WTC11 (cell line): ENCODE measurements at regions not wholly inside any gene's neighbourhood (a gene's known extent, or its start where the extent isn't known, plus 50 kb on each side); places are given as distances from the start of the nearest gene placed in this dataset.

Experiments used
- ATAC-seq: fragments of 200-7000 bp; cut with Tn5 transposase; 2 replicates; pipeline ENCODE4 v1.10.0; 2021; ENCODE audit warnings: mild to moderate bottlenecking, moderate library complexity
- CTCF ChIA-PET: fragments of 300-600 bp; sonication (Branson Sonifier 250); formaldehyde crosslinking; loops from one replicate; lab custom pipeline; 2021; ENCODE audit warnings: antibody characterized with exemption; lab: Charles Lee
- POLR2A ChIA-PET: fragments of 350-600 bp; sonication (Branson Sonifier 250); formaldehyde crosslinking; loops from one replicate; lab custom pipeline; 2021; ENCODE audit warnings: antibody characterized with exemption; lab: Charles Lee
- DNase-seq: peaks from one replicate; pipeline ENCODE4 v3.0.0; 2021; ENCODE audit warnings: low spot score
- H3K27ac Mint-ChIP-seq: 2 replicates; pipeline ENCODE4 v1.8.0; 2021; ENCODE audit warnings: mixed read lengths
- H3K27me3 Mint-ChIP-seq: 2 replicates; pipeline ENCODE4 v1.8.0; 2021; ENCODE audit warnings: low read depth, mild to moderate bottlenecking, moderate library complexity, mixed read lengths
- H3K36me3 Mint-ChIP-seq: 2 replicates; pipeline ENCODE4 v1.8.0; 2021; ENCODE audit warnings: mixed read lengths
- H3K4me1 Mint-ChIP-seq: 2 replicates; pipeline ENCODE4 v1.8.0; 2022; ENCODE audit warnings: mixed read lengths
- H3K4me3 Mint-ChIP-seq: 2 replicates; pipeline ENCODE4 v1.8.0; 2021; ENCODE audit warnings: mild to moderate bottlenecking, moderate library complexity, mixed read lengths
- H3K9me3 Mint-ChIP-seq: 2 replicates; pipeline ENCODE4 v1.8.0; 2021; ENCODE audit warnings: mixed read lengths
- CBFB ChIP-seq: sonication (generic); formaldehyde crosslinking; IDR thresholded peaks from 2 replicates; pipeline ENCODE4 v1.8.1; 2022; ENCODE audit warnings: mild to moderate bottlenecking, low read depth, missing genetic modification reagents
- E2F1 ChIP-seq: sonication (generic); formaldehyde crosslinking; IDR thresholded peaks from 2 replicates; pipeline ENCODE4 v1.8.0; 2022; ENCODE audit warnings: mild to moderate bottlenecking, missing genetic modification reagents
- E2F5 ChIP-seq: sonication (generic); formaldehyde crosslinking; IDR thresholded peaks from 2 replicates; pipeline ENCODE4 v1.8.1; 2022; ENCODE audit warnings: mild to moderate bottlenecking, moderate library complexity, missing genetic modification reagents
- ERG ChIP-seq: fragments of 250-450 bp; sonication (Bioruptor Pico); IDR thresholded peaks from 2 replicates; pipeline ENCODE4 v1.8.0; 2021; ENCODE audit warnings: mild to moderate bottlenecking
- FOXP4 ChIP-seq: sonication (generic); formaldehyde crosslinking; IDR thresholded peaks from 2 replicates; pipeline ENCODE4 v1.8.0; 2022; ENCODE audit warnings: mild to moderate bottlenecking, missing genetic modification reagents
- GTF2I ChIP-seq: fragments of 250-450 bp; sonication (Bioruptor Pico); conservative IDR thresholded peaks from 2 replicates; pipeline ENCODE4 v1.4.0; 2021; ENCODE audit warnings: mild to moderate bottlenecking
- HMGA2 ChIP-seq: fragments of 250-450 bp; sonication (Bioruptor Pico); IDR thresholded peaks from 2 replicates; pipeline ENCODE4 v1.4.0; 2021; ENCODE audit warnings: mild to moderate bottlenecking, moderate library complexity
- HMGXB4 ChIP-seq: sonication (generic); formaldehyde crosslinking; IDR thresholded peaks from 2 replicates; pipeline ENCODE4 v1.8.1; 2023; ENCODE audit warnings: mild to moderate bottlenecking, moderate library complexity, missing genetic modification reagents
- MLX ChIP-seq: sonication (generic); formaldehyde crosslinking; IDR thresholded peaks from 2 replicates; pipeline ENCODE4 v1.8.1; 2023; ENCODE audit warnings: mild to moderate bottlenecking, missing genetic modification reagents, moderate library complexity
- NFATC4 ChIP-seq: fragments of 250-450 bp; sonication (Bioruptor Pico); IDR thresholded peaks from 2 replicates; pipeline ENCODE4 v1.9.0; 2021; ENCODE audit warnings: mild to moderate bottlenecking
- NFE2L1 ChIP-seq: sonication (generic); formaldehyde crosslinking; IDR thresholded peaks from 2 replicates; pipeline ENCODE4 v1.8.1; 2023; ENCODE audit warnings: missing genetic modification reagents
- NR3C1 ChIP-seq: sonication (generic); formaldehyde crosslinking; conservative IDR thresholded peaks from 2 replicates; pipeline ENCODE4 v1.8.1; 2023; ENCODE audit warnings: low read depth, mild to moderate bottlenecking, missing genetic modification reagents
- PRDM15 ChIP-seq: sonication (generic); formaldehyde crosslinking; IDR thresholded peaks from 2 replicates; pipeline ENCODE4 v1.8.0; 2022; ENCODE audit warnings: missing genetic modification reagents
- RELA ChIP-seq: sonication (generic); formaldehyde crosslinking; IDR thresholded peaks from 2 replicates; pipeline ENCODE4 v1.8.1; 2022; ENCODE audit warnings: missing genetic modification reagents, mild to moderate bottlenecking, borderline replicate concordance
- SOX15 ChIP-seq: fragments of 250-450 bp; sonication (Bioruptor Pico); IDR thresholded peaks from 2 replicates; pipeline ENCODE4 v1.9.0; 2021; ENCODE audit warnings: mild to moderate bottlenecking
- STAT6 ChIP-seq: sonication (generic); formaldehyde crosslinking; conservative IDR thresholded peaks from 2 replicates; pipeline ENCODE4 v1.8.1; 2023; ENCODE audit warnings: mild to moderate bottlenecking, low read depth, missing genetic modification reagents, moderate library complexity
- TCF7 ChIP-seq: sonication (generic); formaldehyde crosslinking; IDR thresholded peaks from 2 replicates; pipeline ENCODE4 v1.8.0; 2022; ENCODE audit warnings: mild to moderate bottlenecking, low read depth, missing genetic modification reagents, moderate library complexity
- TEAD1 ChIP-seq: sonication (generic); formaldehyde crosslinking; IDR thresholded peaks from 2 replicates; pipeline ENCODE4 v1.8.0; 2022; ENCODE audit warnings: mild to moderate bottlenecking, missing genetic modification reagents
- ZNF121 ChIP-seq: sonication (generic); formaldehyde crosslinking; IDR thresholded peaks from 2 replicates; pipeline ENCODE4 v1.8.0; 2023; ENCODE audit warnings: missing genetic modification reagents
- ZNF232 ChIP-seq: sonication (generic); formaldehyde crosslinking; IDR thresholded peaks from 2 replicates; pipeline ENCODE4 v1.8.0; 2022; ENCODE audit warnings: mild to moderate bottlenecking, missing genetic modification reagents
- ZNF671 ChIP-seq: fragments of 250-450 bp; sonication (Bioruptor Pico); IDR thresholded peaks from 2 replicates; pipeline ENCODE4 v1.8.0; 2021; ENCODE audit warnings: mild to moderate bottlenecking

- no peak for TF ChIP-seq E2F5 (CRISPR knock-in tag)
- TF ChIP-seq E2F1 (CRISPR knock-in tag), result no peak
- no peak for TF ChIP-seq NR3C1 (CRISPR knock-in tag)
These were observed 317.2 kb upstream of the CDYL start (continued) for GRCh38 chr6:4459032-4459431.

- TF ChIP-seq MLX (CRISPR knock-in tag), result no peak
- no peak for TF ChIP-seq RELA (CRISPR knock-in tag)
- TF ChIP-seq TEAD1 (CRISPR knock-in tag), result no peak
- TF ChIP-seq FOXP4 (CRISPR knock-in tag), result no peak
- TF ChIP-seq NFATC4 (CRISPR knock-in tag), result no peak
- TF ChIP-seq SOX15, result no peak
- TF ChIP-seq TCF7 (CRISPR knock-in tag), result no peak
- no peak for TF ChIP-seq ERG (CRISPR knock-in tag)
- no peak for TF ChIP-seq NFE2L1 (CRISPR knock-in tag)
- no peak for TF ChIP-seq HMGA2 (CRISPR knock-in tag)
- no peak for TF ChIP-seq PRDM15 (CRISPR knock-in tag)
- no peak for TF ChIP-seq CBFB (CRISPR knock-in tag)
- no peak for TF ChIP-seq ZNF121 (CRISPR knock-in tag)
- no peak for TF ChIP-seq HMGXB4
- TF ChIP-seq ZNF232 (CRISPR knock-in tag), result no peak
- TF ChIP-seq ZNF671 (CRISPR knock-in tag), result no peak
- TF ChIP-seq STAT6 (CRISPR knock-in tag), result no peak
- no peak for TF ChIP-seq GTF2I
- ATAC-seq (no peak), DNase-seq (no peak)
- H3K4me1 Mint-ChIP-seq, result no peaks in the 10 kb centered on the region
- peaks cover 11% of the 10 kb centered on the region for H3K27me3 Mint-ChIP-seq
- no peak overlapping the region for H3K27ac Mint-ChIP-seq
- no peak overlapping the region for H3K4me3 Mint-ChIP-seq
- H3K36me3 Mint-ChIP-seq, result peaks cover 14% of the 10 kb centered on the region
- POLR2A ChIA-PET, result no interaction called here
- peaks cover 32% of the 10 kb centered on the region for H3K9me3 Mint-ChIP-seq
- CTCF ChIA-PET, result no interaction called here
These were observed 316.3 kb upstream of the ECI2 start for GRCh38 chr6:4451718-4452117.
